Osteoblast (primary cell): ENCODE measurements at regions not wholly inside any gene's neighbourhood (a gene's known extent, or its start where the extent isn't known, plus 50 kb on each side); places are given as distances from the start of the nearest gene placed in this dataset.
"Not testable (repeated sequence)": the region's sequence is repeated elsewhere in the genome, so short reads cannot be mapped to it uniquely, and the experiment has no call there.

ENCODE experiments used
- DNase-seq: peaks from one replicate; pipeline ENCODE4 v3.0.0; 2011; ENCODE audit warnings: low spot score, mixed read lengths; ENCODE audit not compliant: insufficient read length; ENCODE audit errors: missing footprints
- H2AFZ ChIP-seq: 2 replicates; pipeline ENCODE4 v1.6.0; 2011; ENCODE audit warnings: mild to moderate bottlenecking, low read length
- H3K27ac ChIP-seq: 2 replicates; pipeline ENCODE4 v1.5.1; 2011; ENCODE audit warnings: mild to moderate bottlenecking, low read depth, low read length, moderate library complexity
- H3K27me3 ChIP-seq: 2 replicates; pipeline ENCODE4 v1.6.0; 2012; ENCODE audit warnings: mild to moderate bottlenecking, control low read depth, inconsistent platforms, low read length, moderate library complexity; ENCODE audit not compliant: insufficient read depth
- H3K36me3 ChIP-seq: 2 replicates; pipeline ENCODE4 v1.5.1; 2011; ENCODE audit warnings: mild to moderate bottlenecking, low read length, control low read depth, moderate library complexity; ENCODE audit not compliant: insufficient read depth
- H3K4me1 ChIP-seq: 2 replicates; pipeline ENCODE4 v1.5.1; 2011; ENCODE audit warnings: mild to moderate bottlenecking, low read length, control low read depth, moderate library complexity; ENCODE audit not compliant: insufficient read depth
- H3K4me2 ChIP-seq: 2 replicates; pipeline ENCODE4 v1.6.0; 2011; ENCODE audit warnings: mild to moderate bottlenecking, low read length; ENCODE audit not compliant: insufficient read depth
- H3K4me3 ChIP-seq: fragments of 200-600 bp; sonication (generic); 3 replicates; pipeline ENCODE4 v1.5.1; 2012; ENCODE audit warnings: mild to moderate bottlenecking, low read length, inconsistent platforms; ENCODE audit not compliant: insufficient read depth
- H3K79me2 ChIP-seq: 2 replicates; pipeline ENCODE4 v1.6.0; 2012; ENCODE audit warnings: mild to moderate bottlenecking, low read length, control low read depth, inconsistent platforms; ENCODE audit not compliant: insufficient read depth
- H3K9me3 ChIP-seq: 2 replicates; pipeline ENCODE4 v1.5.1; 2011; ENCODE audit warnings: low read depth, low read length, control low read depth
- H4K20me1 ChIP-seq: 2 replicates; pipeline ENCODE4 v1.6.0; 2012; ENCODE audit warnings: mild to moderate bottlenecking, low read length, control low read depth; ENCODE audit not compliant: insufficient read depth
- TF ChIP-seq, protein P1 (sequence below): IDR thresholded peaks from 2 replicates; pipeline ENCODE4 v1.5.1; 2011; ENCODE audit warnings: mild to moderate bottlenecking, low read depth, low read length, moderate library complexity; ENCODE audit errors: extremely low read depth

DNA sequence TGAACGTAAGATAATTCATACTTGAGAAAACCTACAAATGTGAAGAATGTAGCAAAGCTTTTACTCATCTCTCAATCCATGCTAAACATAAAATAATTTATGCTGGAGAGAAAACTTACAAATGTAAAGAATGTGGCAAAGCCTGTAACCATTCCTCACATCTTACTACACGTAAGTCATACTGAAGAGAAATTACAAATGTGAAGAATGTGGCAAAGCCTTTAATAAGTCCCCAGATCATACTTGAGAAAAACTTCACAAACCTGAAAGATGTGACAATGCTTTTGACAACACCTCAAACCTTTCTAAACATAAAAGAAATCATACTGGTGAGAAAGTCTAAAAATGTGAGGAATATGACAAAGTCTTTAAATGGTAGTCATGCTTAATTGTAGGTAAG, 89.4 kb downstream of the ZNF675 start:
- Histone ChIP-seq H3K36me3 (no peaks in the 10 kb centered on the region), H3K4me2 (no peak overlapping the region), H3K4me1 (no peaks in the 10 kb centered on the region), H2AFZ (no peak overlapping the region), H4K20me1 (no peaks in the 10 kb centered on the region), H3K9me3 (no peaks in the 10 kb centered on the region), H3K4me3 (no peak overlapping the region), H3K79me2 (no peaks in the 10 kb centered on the region), H3K27me3 (no peaks in the 10 kb centered on the region), H3K27ac (no peak overlapping the region)
- no peak for DNase-seq
- TF ChIP-seq, protein P1, sequence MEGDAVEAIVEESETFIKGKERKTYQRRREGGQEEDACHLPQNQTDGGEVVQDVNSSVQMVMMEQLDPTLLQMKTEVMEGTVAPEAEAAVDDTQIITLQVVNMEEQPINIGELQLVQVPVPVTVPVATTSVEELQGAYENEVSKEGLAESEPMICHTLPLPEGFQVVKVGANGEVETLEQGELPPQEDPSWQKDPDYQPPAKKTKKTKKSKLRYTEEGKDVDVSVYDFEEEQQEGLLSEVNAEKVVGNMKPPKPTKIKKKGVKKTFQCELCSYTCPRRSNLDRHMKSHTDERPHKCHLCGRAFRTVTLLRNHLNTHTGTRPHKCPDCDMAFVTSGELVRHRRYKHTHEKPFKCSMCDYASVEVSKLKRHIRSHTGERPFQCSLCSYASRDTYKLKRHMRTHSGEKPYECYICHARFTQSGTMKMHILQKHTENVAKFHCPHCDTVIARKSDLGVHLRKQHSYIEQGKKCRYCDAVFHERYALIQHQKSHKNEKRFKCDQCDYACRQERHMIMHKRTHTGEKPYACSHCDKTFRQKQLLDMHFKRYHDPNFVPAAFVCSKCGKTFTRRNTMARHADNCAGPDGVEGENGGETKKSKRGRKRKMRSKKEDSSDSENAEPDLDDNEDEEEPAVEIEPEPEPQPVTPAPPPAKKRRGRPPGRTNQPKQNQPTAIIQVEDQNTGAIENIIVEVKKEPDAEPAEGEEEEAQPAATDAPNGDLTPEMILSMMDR: no peak

DNA sequence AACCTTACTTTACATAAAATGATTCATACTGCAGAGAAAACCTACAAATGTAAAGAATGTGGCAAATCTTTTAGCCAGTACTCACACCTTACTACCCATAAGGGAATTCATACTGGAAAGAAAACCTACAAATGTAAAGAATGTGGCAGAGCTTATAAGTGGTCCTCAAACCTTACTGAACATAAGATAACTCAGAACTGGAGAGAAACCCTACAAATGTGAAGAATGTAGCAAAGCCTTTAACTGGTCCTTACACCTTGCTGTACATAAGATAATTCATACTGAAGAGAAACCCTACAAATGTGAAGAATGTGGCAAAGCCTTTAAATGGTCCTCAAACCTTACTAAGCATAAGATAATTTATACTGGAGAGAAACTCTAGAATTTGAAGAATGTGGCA, 90.1 kb downstream of the ZNF675 start:
- Histone ChIP-seq H3K9me3 (no peaks in the 10 kb centered on the region), H3K79me2 (no peaks in the 10 kb centered on the region), H3K27ac (no peak overlapping the region), H3K4me2 (no peak overlapping the region), H4K20me1 (no peaks in the 10 kb centered on the region), H2AFZ (no peak overlapping the region), H3K36me3 (no peaks in the 10 kb centered on the region), H3K4me1 (no peaks in the 10 kb centered on the region), H3K27me3 (no peaks in the 10 kb centered on the region), H3K4me3 (no peak overlapping the region)
- no peak for DNase-seq
- TF ChIP-seq, protein P1: no peak

DNA sequence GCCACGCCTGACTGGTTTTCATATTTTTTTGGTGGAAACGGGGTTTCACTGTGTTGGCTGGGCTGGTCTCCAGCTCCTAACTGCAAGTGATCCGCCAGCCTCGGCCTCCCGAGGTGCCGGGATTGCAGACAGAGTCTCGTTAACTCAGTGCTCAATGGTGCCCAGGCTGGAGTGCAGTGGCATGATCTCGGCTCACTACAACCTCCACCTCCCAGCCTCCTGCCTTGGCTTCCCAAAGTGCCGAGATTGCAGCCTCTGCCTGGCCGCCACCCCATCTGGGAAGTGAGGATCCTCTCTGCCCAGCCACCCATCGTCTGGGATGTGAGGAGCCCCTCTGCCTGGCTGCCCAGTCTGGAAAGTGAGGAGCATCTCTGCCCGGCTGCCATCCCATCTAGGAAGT, 92.7 kb downstream of the ZNF675 start:
- H2AFZ ChIP-seq, H3K4me2 ChIP-seq, H3K4me3 ChIP-seq, H3K27me3 ChIP-seq, H3K79me2 ChIP-seq, H3K36me3 ChIP-seq, DNase-seq, H3K27ac ChIP-seq, H3K4me1 ChIP-seq, H4K20me1 ChIP-seq, H3K9me3 ChIP-seq: not testable (repeated sequence)

DNA sequence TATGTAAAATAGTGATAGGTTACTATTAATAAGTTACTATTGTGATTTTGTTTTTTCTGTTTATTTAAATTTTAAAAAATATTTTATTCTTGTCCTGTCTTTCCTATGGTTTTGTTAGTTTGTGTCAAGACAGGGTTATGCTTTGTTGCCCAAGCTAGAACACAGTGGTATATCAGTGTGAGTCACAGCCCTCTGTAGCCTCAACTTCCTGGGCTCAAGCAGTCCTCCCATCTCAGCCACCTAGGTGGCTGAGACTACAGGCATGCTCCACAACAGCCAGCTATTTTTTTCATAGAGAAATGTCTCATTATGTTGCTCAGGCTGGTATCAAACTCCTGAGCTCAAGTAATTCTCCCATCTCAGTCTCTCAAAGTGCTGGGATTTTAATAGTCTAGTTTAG, 99.5 kb downstream of the ZNF675 start:
- H3K9me3 ChIP-seq: peaks cover 3% of the 10 kb centered on the region
- no peak overlapping the region for H3K4me2 ChIP-seq
- H3K79me2 ChIP-seq: no peaks in the 10 kb centered on the region
- no peaks in the 10 kb centered on the region for H3K4me1 ChIP-seq
- DNase-seq: no peak
- no peaks in the 10 kb centered on the region for H3K36me3 ChIP-seq
- H2AFZ ChIP-seq: no peak overlapping the region
- H3K4me3 ChIP-seq: no peak overlapping the region
- H4K20me1 ChIP-seq: no peaks in the 10 kb centered on the region
- H3K27me3 ChIP-seq: no peaks in the 10 kb centered on the region
- TF ChIP-seq, protein P1: no peak
- no peak overlapping the region for H3K27ac ChIP-seq

DNA sequence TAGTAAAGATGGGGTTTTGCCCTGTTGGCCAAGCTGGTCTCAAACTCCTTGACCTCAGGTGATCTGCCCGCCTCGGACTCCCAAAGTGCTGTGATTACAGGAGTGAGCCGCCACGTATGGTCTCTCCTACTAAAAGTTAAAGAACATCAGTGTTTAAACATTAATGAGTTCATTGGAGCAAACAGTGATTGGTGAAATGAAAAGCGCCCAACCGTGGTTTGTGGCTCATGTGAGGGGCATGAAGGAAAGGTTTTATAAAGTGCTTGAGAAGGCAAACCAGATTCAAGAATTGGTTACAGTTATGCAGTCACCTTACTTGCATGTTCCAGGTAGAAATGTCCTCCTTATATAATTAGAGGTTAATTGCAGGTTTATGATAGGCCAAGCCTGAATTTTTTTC, 109.5 kb downstream of the ZNF675 start:
- Histone ChIP-seq H4K20me1 (no peaks in the 10 kb centered on the region), H3K36me3 (no peaks in the 10 kb centered on the region), H2AFZ (no peak overlapping the region), H3K4me2 (no peak overlapping the region), H3K4me3 (no peak overlapping the region), H3K9me3 (no peaks in the 10 kb centered on the region), H3K79me2 (no peaks in the 10 kb centered on the region), H3K27ac (no peak overlapping the region), H3K27me3 (no peaks in the 10 kb centered on the region), H3K4me1 (no peaks in the 10 kb centered on the region)
- TF ChIP-seq, protein P1: no peak
- DNase-seq: no peak
